ENCODE measurements at regions not wholly inside any gene's neighbourhood (a gene's known extent, or its start where the extent isn't known, plus 50 kb on each side); places are given as distances from the start of the nearest gene placed in this dataset.

- CTCF ChIA-PET, result no interaction called here
- BruUV-seq (replicated peaks), result no TSS peak
Measured at GRCh38 chr12:77710209-77710608, 120.5 kb upstream of the NAV3 start.

GRCh38 chr12:77697126-77697525, 133.6 kb upstream of the NAV3 start:
- H3K4me1 Mint-ChIP-seq (ENCODE audit: low read depth, unreplicated experiment), result no peaks in the 10 kb centered on the region
- no peak for DNase-seq
- CTCF ChIA-PET, result no interaction called here
- intact Hi-C loops (cut with micrococcal nuclease; ENCODE audit: unreplicated experiment), result no loop called here
- no peaks in the 10 kb centered on the region for H3K36me3 Mint-ChIP-seq (ENCODE audit: insufficient read depth, unreplicated experiment)
- BruUV-seq (replicated peaks), result no TSS peak
- no peak overlapping the region for H3K27ac Mint-ChIP-seq (ENCODE audit: unreplicated experiment)
- H3K27me3 Mint-ChIP-seq (ENCODE audit: unreplicated experiment), result no peaks in the 10 kb centered on the region
- H3K9me3 Mint-ChIP-seq (ENCODE audit: low read depth, unreplicated experiment), result no peaks in the 10 kb centered on the region
- H3K4me3 Mint-ChIP-seq (ENCODE audit: low read depth, unreplicated experiment), result no peak overlapping the region
- TF ChIP-seq CTCF (IDR thresholded peaks at IDR 0.05; ENCODE audit: unreplicated experiment), result no peak

More at GRCh38 chr12:77710209-77710608, 120.5 kb upstream of the NAV3 start:
- Mint-ChIP-seq H3K36me3 (ENCODE audit: insufficient read depth, unreplicated experiment) (no peaks in the 10 kb centered on the region), H3K27me3 (ENCODE audit: unreplicated experiment) (no peaks in the 10 kb centered on the region), H3K9me3 (ENCODE audit: low read depth, unreplicated experiment) (no peaks in the 10 kb centered on the region), H3K4me3 (ENCODE audit: low read depth, unreplicated experiment) (no peak overlapping the region), H3K27ac (ENCODE audit: unreplicated experiment) (no peak overlapping the region), H3K4me1 (ENCODE audit: low read depth, unreplicated experiment) (no peaks in the 10 kb centered on the region)
- intact Hi-C loops (cut with micrococcal nuclease; ENCODE audit: unreplicated experiment), result no loop called here
- TF ChIP-seq CTCF (IDR thresholded peaks at IDR 0.05; ENCODE audit: unreplicated experiment), result no peak
- DNase-seq, result no peak

GRCh38 chr12:77696183-77696582, 134.5 kb upstream of the NAV3 start:
- Mint-ChIP-seq H3K27ac (ENCODE audit: unreplicated experiment) (no peak overlapping the region), H3K36me3 (ENCODE audit: insufficient read depth, unreplicated experiment) (no peaks in the 10 kb centered on the region), H3K27me3 (ENCODE audit: unreplicated experiment) (no peaks in the 10 kb centered on the region), H3K9me3 (ENCODE audit: low read depth, unreplicated experiment) (no peaks in the 10 kb centered on the region), H3K4me3 (ENCODE audit: low read depth, unreplicated experiment) (no peak overlapping the region), H3K4me1 (ENCODE audit: low read depth, unreplicated experiment) (no peaks in the 10 kb centered on the region)
- DNase-seq, result no peak
- intact Hi-C loops (cut with micrococcal nuclease; ENCODE audit: unreplicated experiment), result no loop called here
- BruUV-seq (replicated peaks), result no TSS peak
- CTCF ChIA-PET, result interaction anchor here (0.9 kb wide), 1 partner anchor 97 kb away, joined by 3 read pairs; no protein-coding TSS in a partner anchor
- TF ChIP-seq CTCF (IDR thresholded peaks at IDR 0.05; ENCODE audit: unreplicated experiment), result no peak

DNA sequence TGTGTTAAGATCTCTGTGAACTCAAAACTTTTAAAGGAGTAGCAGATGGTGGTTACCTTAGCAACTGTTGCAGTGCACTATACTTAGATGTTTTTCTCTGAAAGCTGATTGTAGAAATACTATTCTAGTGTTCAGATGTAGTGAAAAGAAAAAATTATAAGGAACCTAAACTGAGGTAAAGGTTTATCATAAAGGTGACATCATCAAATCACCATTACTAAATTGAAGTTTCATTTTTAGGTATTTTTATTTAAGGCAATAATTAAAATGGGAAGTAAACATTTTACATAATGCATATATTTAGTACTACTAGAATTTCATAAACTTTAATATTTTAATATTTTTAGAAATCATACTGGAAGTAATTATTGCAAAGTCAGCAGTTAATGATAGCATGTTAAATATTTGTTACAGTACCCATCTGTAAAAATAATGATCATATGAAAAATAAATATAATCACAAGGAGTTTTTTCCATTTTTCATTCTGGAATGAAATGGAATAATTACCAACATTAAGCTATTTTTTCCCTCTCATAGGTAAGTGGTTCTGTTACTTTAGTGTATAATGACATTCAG, 141.1 kb upstream of the NAV3 start:
- Mint-ChIP-seq H3K9me3 (ENCODE audit: low read depth, unreplicated experiment) (no peaks in the 10 kb centered on the region), H3K4me3 (ENCODE audit: low read depth, unreplicated experiment) (no peak overlapping the region), H3K4me1 (ENCODE audit: low read depth, unreplicated experiment) (no peaks in the 10 kb centered on the region), H3K27me3 (ENCODE audit: unreplicated experiment) (no peaks in the 10 kb centered on the region), H3K36me3 (ENCODE audit: insufficient read depth, unreplicated experiment) (no peaks in the 10 kb centered on the region), H3K27ac (ENCODE audit: unreplicated experiment) (no peak overlapping the region)
- CTCF ChIA-PET, result no interaction called here
- no peak for DNase-seq
- TF ChIP-seq CTCF (IDR thresholded peaks at IDR 0.05; ENCODE audit: unreplicated experiment), result no peak
- intact Hi-C loops (cut with micrococcal nuclease; ENCODE audit: unreplicated experiment), result loop anchor here (10.0 kb wide), 2 partner anchors 215 to 315 kb away; no protein-coding TSS in a partner anchor
- no TSS peak for BruUV-seq (replicated peaks)
